ENCODE measurements at regions not wholly inside any gene's neighbourhood (a gene's known extent, or its start where the extent isn't known, plus 50 kb on each side); places are given as distances from the start of the nearest gene placed in this dataset.

DNA sequence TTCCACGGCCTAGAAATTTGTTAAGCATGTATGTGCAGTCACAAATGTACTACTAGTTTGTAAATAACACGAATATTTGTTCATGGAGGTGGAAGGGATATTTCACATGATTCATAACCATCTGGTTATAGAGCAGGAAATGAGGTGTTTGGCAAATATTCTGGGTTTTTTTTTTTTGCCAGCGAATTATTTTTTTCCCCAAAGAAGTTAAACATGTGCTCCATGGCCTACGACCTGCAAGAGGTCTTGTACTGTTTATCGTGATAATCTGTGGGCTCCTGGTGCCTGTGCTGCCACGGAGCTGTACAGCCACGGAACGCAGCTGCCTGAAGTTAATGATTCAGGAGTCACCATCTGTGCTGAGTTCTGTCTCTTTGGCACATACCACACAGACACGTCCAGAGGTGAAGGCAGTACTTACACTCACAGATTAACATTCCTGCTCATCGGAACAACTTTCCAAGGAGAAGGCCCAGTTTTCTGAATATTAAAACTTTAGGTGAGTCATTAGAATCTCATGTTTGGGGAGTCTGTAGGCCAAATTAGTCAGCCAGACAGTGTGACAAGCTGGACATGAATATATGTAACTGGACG, 156.3 kb downstream of the TMX1 start (continued):
- TF ChIP-seq SIN3A (conservative IDR thresholded peaks at IDR 0.05 in 1 of 2, IDR thresholded peaks at IDR 0.05 in 1 of 2; ENCODE audit: low read depth in 1 of 2, low read length in 2 of 2) (no peak), CREB1 (IDR thresholded peaks at IDR 0.05) (no peak), SIX5 (IDR thresholded peaks at IDR 0.05; ENCODE audit: low read depth, low read length) (no peak), JUND (IDR thresholded peaks at IDR 0.05; ENCODE audit: low read length) (no peak), RXRA (IDR thresholded peaks at IDR 0.05; ENCODE audit: insufficient read depth, low read depth, low read length) (no peak), KDM4A (IDR thresholded peaks at IDR 0.05; ENCODE audit: low read depth, low read length, severe bottlenecking) (no peak)

Measured in H1 (cell line).